ENCODE measurements at regions not wholly inside any gene's neighbourhood (a gene's known extent, or its start where the extent isn't known, plus 50 kb on each side); places are given as distances from the start of the nearest gene placed in this dataset.

- no peak for ATAC-seq
- no peak overlapping the region for H3K4me3 Mint-ChIP-seq
- no peaks in the 10 kb centered on the region for H3K4me1 Mint-ChIP-seq
- H3K9me3 Mint-ChIP-seq, result peaks cover 23% of the 10 kb centered on the region
- H3K27me3 Mint-ChIP-seq, result no peaks in the 10 kb centered on the region
- H3K27ac Mint-ChIP-seq, result no peak overlapping the region
- H3K36me3 Mint-ChIP-seq, result no peaks in the 10 kb centered on the region
Observed at GRCh38 chr4:189265515-189265914, 675.2 kb upstream of the FRG1 start.

GRCh38 chr4:189267312-189267965 lies 673.2 kb upstream of the FRG1 start:
- H3K27ac Mint-ChIP-seq, result no peak overlapping the region
- H3K27me3 Mint-ChIP-seq, result no peaks in the 10 kb centered on the region
- no peaks in the 10 kb centered on the region for H3K36me3 Mint-ChIP-seq

GRCh38 chr4:189278597-189279165 lies 662.0 kb upstream of the FRG1 start:
- no peaks in the 10 kb centered on the region for H3K9me3 Mint-ChIP-seq
- no peaks in the 10 kb centered on the region for H3K36me3 Mint-ChIP-seq
- no peaks in the 10 kb centered on the region for H3K4me1 Mint-ChIP-seq
- no peak for ATAC-seq
- no peak overlapping the region for H3K27ac Mint-ChIP-seq
- no peaks in the 10 kb centered on the region for H3K27me3 Mint-ChIP-seq
- no peak overlapping the region for H3K4me3 Mint-ChIP-seq

More at GRCh38 chr4:189267312-189267965, 673.2 kb upstream of the FRG1 start:
- H3K4me1 Mint-ChIP-seq, result no peaks in the 10 kb centered on the region
- no peak overlapping the region for H3K4me3 Mint-ChIP-seq
- no peak for ATAC-seq
- peaks cover 15% of the 10 kb centered on the region for H3K9me3 Mint-ChIP-seq

- Mint-ChIP-seq H3K27me3 (no peaks in the 10 kb centered on the region), H3K4me3 (no peak overlapping the region), H3K4me1 (no peaks in the 10 kb centered on the region), H3K9me3 (no peaks in the 10 kb centered on the region), H3K36me3 (no peaks in the 10 kb centered on the region), H3K27ac (no peak overlapping the region)
- no peak for ATAC-seq
Observed at GRCh38 chr4:189279188-189279587, 661.5 kb upstream of the FRG1 start.

- no peaks in the 10 kb centered on the region for H3K9me3 Mint-ChIP-seq
- no peaks in the 10 kb centered on the region for H3K27me3 Mint-ChIP-seq
- no peak for ATAC-seq
- no peak overlapping the region for H3K27ac Mint-ChIP-seq
- H3K36me3 Mint-ChIP-seq, result no peaks in the 10 kb centered on the region
- no peaks in the 10 kb centered on the region for H3K4me1 Mint-ChIP-seq
- no peak overlapping the region for H3K4me3 Mint-ChIP-seq
Observed at GRCh38 chr4:189285377-189285776, 655.3 kb upstream of the FRG1 start.

- H3K27me3 Mint-ChIP-seq, result no peaks in the 10 kb centered on the region
- H3K36me3 Mint-ChIP-seq, result no peaks in the 10 kb centered on the region
- H3K27ac Mint-ChIP-seq, result no peak overlapping the region
- no peak overlapping the region for H3K4me3 Mint-ChIP-seq
- H3K9me3 Mint-ChIP-seq, result no peaks in the 10 kb centered on the region
- no peak for ATAC-seq
- H3K4me1 Mint-ChIP-seq, result no peaks in the 10 kb centered on the region
Observed at GRCh38 chr4:189291939-189292338, 648.7 kb upstream of the FRG1 start.

GRCh38 chr4:189293459-189293858 lies 647.2 kb upstream of the FRG1 start:
- H3K27me3 Mint-ChIP-seq, result no peaks in the 10 kb centered on the region
- no peak for ATAC-seq
- H3K36me3 Mint-ChIP-seq, result no peaks in the 10 kb centered on the region
- no peaks in the 10 kb centered on the region for H3K9me3 Mint-ChIP-seq
- no peaks in the 10 kb centered on the region for H3K4me1 Mint-ChIP-seq
- no peak overlapping the region for H3K4me3 Mint-ChIP-seq
- H3K27ac Mint-ChIP-seq, result no peak overlapping the region

GRCh38 chr4:189294574-189294973 lies 646.1 kb upstream of the FRG1 start:
- H3K4me3 Mint-ChIP-seq, result no peak overlapping the region
- no peaks in the 10 kb centered on the region for H3K4me1 Mint-ChIP-seq
- no peaks in the 10 kb centered on the region for H3K27me3 Mint-ChIP-seq
- no peaks in the 10 kb centered on the region for H3K36me3 Mint-ChIP-seq
- H3K27ac Mint-ChIP-seq, result no peak overlapping the region
- ATAC-seq, result no peak
- H3K9me3 Mint-ChIP-seq, result no peaks in the 10 kb centered on the region

GRCh38 chr4:189299706-189300105 lies 641.0 kb upstream of the FRG1 start:
- no peaks in the 10 kb centered on the region for H3K27me3 Mint-ChIP-seq
- no peak overlapping the region for H3K4me3 Mint-ChIP-seq
- H3K36me3 Mint-ChIP-seq, result no peaks in the 10 kb centered on the region
- H3K9me3 Mint-ChIP-seq, result no peaks in the 10 kb centered on the region
- ATAC-seq, result no peak
- no peak overlapping the region for H3K27ac Mint-ChIP-seq
- H3K4me1 Mint-ChIP-seq, result no peaks in the 10 kb centered on the region

- H3K27ac Mint-ChIP-seq, result no peak overlapping the region
Observed at GRCh38 chr4:189301692-189302091, 639.0 kb upstream of the FRG1 start.

GRCh38 chr4:189302719-189303118 lies 638.0 kb upstream of the FRG1 start:
- no peaks in the 10 kb centered on the region for H3K4me1 Mint-ChIP-seq
- no peak overlapping the region for H3K27ac Mint-ChIP-seq
- H3K9me3 Mint-ChIP-seq, result no peaks in the 10 kb centered on the region
- no peak overlapping the region for H3K4me3 Mint-ChIP-seq
- ATAC-seq, result no peak
- H3K27me3 Mint-ChIP-seq, result no peaks in the 10 kb centered on the region
- no peaks in the 10 kb centered on the region for H3K36me3 Mint-ChIP-seq

More at GRCh38 chr4:189301692-189302091, 639.0 kb upstream of the FRG1 start:
- no peak for ATAC-seq
- H3K4me3 Mint-ChIP-seq, result no peak overlapping the region
- no peaks in the 10 kb centered on the region for H3K4me1 Mint-ChIP-seq
- no peaks in the 10 kb centered on the region for H3K9me3 Mint-ChIP-seq
- H3K36me3 Mint-ChIP-seq, result no peaks in the 10 kb centered on the region
- no peaks in the 10 kb centered on the region for H3K27me3 Mint-ChIP-seq

- ATAC-seq, result no peak
- Mint-ChIP-seq H3K36me3 (no peaks in the 10 kb centered on the region), H3K27me3 (no peaks in the 10 kb centered on the region), H3K9me3 (no peaks in the 10 kb centered on the region), H3K27ac (no peak overlapping the region), H3K4me1 (no peaks in the 10 kb centered on the region), H3K4me3 (no peak overlapping the region)
Observed at GRCh38 chr4:189304167-189304566, 636.5 kb upstream of the FRG1 start.

- no peak overlapping the region for H3K4me3 Mint-ChIP-seq
- H3K27ac Mint-ChIP-seq, result no peak overlapping the region
- no peaks in the 10 kb centered on the region for H3K9me3 Mint-ChIP-seq
- H3K4me1 Mint-ChIP-seq, result no peaks in the 10 kb centered on the region
- ATAC-seq, result no peak
- no peaks in the 10 kb centered on the region for H3K36me3 Mint-ChIP-seq
- H3K27me3 Mint-ChIP-seq, result no peaks in the 10 kb centered on the region
Observed at GRCh38 chr4:189304809-189305208, 635.9 kb upstream of the FRG1 start.

GRCh38 chr4:189305500-189305899 lies 635.2 kb upstream of the FRG1 start:
- Mint-ChIP-seq H3K36me3 (no peaks in the 10 kb centered on the region), H3K4me3 (no peak overlapping the region), H3K9me3 (no peaks in the 10 kb centered on the region), H3K27me3 (no peaks in the 10 kb centered on the region), H3K4me1 (no peaks in the 10 kb centered on the region), H3K27ac (no peak overlapping the region)
- no peak for ATAC-seq

- no peak for ATAC-seq
- H3K9me3 Mint-ChIP-seq, result peaks cover 2% of the 10 kb centered on the region
- H3K36me3 Mint-ChIP-seq, result no peaks in the 10 kb centered on the region
- no peaks in the 10 kb centered on the region for H3K4me1 Mint-ChIP-seq
- H3K4me3 Mint-ChIP-seq, result no peak overlapping the region
- no peaks in the 10 kb centered on the region for H3K27me3 Mint-ChIP-seq
- no peak overlapping the region for H3K27ac Mint-ChIP-seq
Observed at GRCh38 chr4:189311251-189311650, 629.4 kb upstream of the FRG1 start.

- Mint-ChIP-seq H3K27ac (no peak overlapping the region), H3K4me1 (no peaks in the 10 kb centered on the region), H3K36me3 (no peaks in the 10 kb centered on the region), H3K4me3 (no peak overlapping the region), H3K27me3 (no peaks in the 10 kb centered on the region), H3K9me3 (peaks cover 2% of the 10 kb centered on the region)
- peak; percentile 51 for ATAC-seq
Observed at GRCh38 chr4:189313064-189313463, 627.6 kb upstream of the FRG1 start.
